ENCODE measurements at regions not wholly inside any gene's neighbourhood (a gene's known extent, or its start where the extent isn't known, plus 50 kb on each side); places are given as distances from the start of the nearest gene placed in this dataset.
A peak's percentile ranks its signal among the peaks of the same experiment; 100 is the strongest.
"Not testable (repeated sequence)": the region's sequence is repeated elsewhere in the genome, so short reads cannot be mapped to it uniquely, and the experiment has no call there.

- Histone ChIP-seq H3K27me3 (ENCODE audit: control insufficient read depth, insufficient read depth, low read length) (no peaks in the 10 kb centered on the region), H3K27ac (ENCODE audit: low read depth, low read length) (no peak overlapping the region), H3K9ac (ENCODE audit: low read depth, low read length) (no peak overlapping the region), H3K9me3 (ENCODE audit: control insufficient read depth, insufficient read depth, low read length) (no peaks in the 10 kb centered on the region), H3K36me3 (ENCODE audit: control insufficient read depth, insufficient read depth, low read length) (no peaks in the 10 kb centered on the region), H3K4me1 (ENCODE audit: control insufficient read depth, insufficient read depth, low read length) (no peaks in the 10 kb centered on the region), H3K4me3 (ENCODE audit: low read depth, low read length) (no peak overlapping the region)
These were observed 140.5 kb upstream of the TNP1 start for GRCh38 chr2:217000406-217000805.

- Histone ChIP-seq H3K36me3 (ENCODE audit: control insufficient read depth, insufficient read depth, low read length) (no peaks in the 10 kb centered on the region), H3K27me3 (ENCODE audit: control insufficient read depth, insufficient read depth, low read length) (no peaks in the 10 kb centered on the region), H3K9ac (ENCODE audit: low read depth, low read length) (no peak overlapping the region), H3K9me3 (ENCODE audit: control insufficient read depth, insufficient read depth, low read length) (no peaks in the 10 kb centered on the region), H3K4me3 (ENCODE audit: low read depth, low read length) (no peak overlapping the region), H3K4me1 (ENCODE audit: control insufficient read depth, insufficient read depth, low read length) (no peaks in the 10 kb centered on the region), H3K27ac (ENCODE audit: low read depth, low read length) (no peak overlapping the region)
These were observed 136.5 kb upstream of the TNP1 start for GRCh38 chr2:216996279-216996845.

- no peaks in the 10 kb centered on the region for H3K9me3 ChIP-seq (ENCODE audit: control insufficient read depth, insufficient read depth, low read length)
- H3K27me3 ChIP-seq (ENCODE audit: control insufficient read depth, insufficient read depth, low read length) = no peaks in the 10 kb centered on the region
- H3K4me3 ChIP-seq (ENCODE audit: low read depth, low read length) = no peak overlapping the region
- H3K27ac ChIP-seq (ENCODE audit: low read depth, low read length) = no peak overlapping the region
- no peak overlapping the region for H3K9ac ChIP-seq (ENCODE audit: low read depth, low read length)
- no peaks in the 10 kb centered on the region for H3K36me3 ChIP-seq (ENCODE audit: control insufficient read depth, insufficient read depth, low read length)
- H3K4me1 ChIP-seq (ENCODE audit: control insufficient read depth, insufficient read depth, low read length) = no peaks in the 10 kb centered on the region
These were observed 134.5 kb upstream of the TNP1 start for GRCh38 chr2:216994353-216994854.

- Histone ChIP-seq H3K4me3 (ENCODE audit: low read depth, low read length) (no peak overlapping the region), H3K9me3 (ENCODE audit: control insufficient read depth, insufficient read depth, low read length) (no peaks in the 10 kb centered on the region), H3K27me3 (ENCODE audit: control insufficient read depth, insufficient read depth, low read length) (no peaks in the 10 kb centered on the region), H3K4me1 (ENCODE audit: control insufficient read depth, insufficient read depth, low read length) (no peaks in the 10 kb centered on the region), H3K9ac (ENCODE audit: low read depth, low read length) (no peak overlapping the region), H3K36me3 (ENCODE audit: control insufficient read depth, insufficient read depth, low read length) (no peaks in the 10 kb centered on the region), H3K27ac (ENCODE audit: low read depth, low read length) (no peak overlapping the region)
These were observed 132.3 kb upstream of the TNP1 start for GRCh38 chr2:216992056-216992675.

- H3K36me3 ChIP-seq (ENCODE audit: control insufficient read depth, insufficient read depth, low read length) = no peaks in the 10 kb centered on the region
- no peak overlapping the region for H3K9ac ChIP-seq (ENCODE audit: low read depth, low read length)
- H3K27ac ChIP-seq (ENCODE audit: low read depth, low read length) = no peak overlapping the region
- no peak overlapping the region for H3K4me3 ChIP-seq (ENCODE audit: low read depth, low read length)
- H3K27me3 ChIP-seq (ENCODE audit: control insufficient read depth, insufficient read depth, low read length) = no peaks in the 10 kb centered on the region
- H3K9me3 ChIP-seq (ENCODE audit: control insufficient read depth, insufficient read depth, low read length) = no peaks in the 10 kb centered on the region
- no peaks in the 10 kb centered on the region for H3K4me1 ChIP-seq (ENCODE audit: control insufficient read depth, insufficient read depth, low read length)
These were observed 131.7 kb upstream of the TNP1 start for GRCh38 chr2:216991563-216991962.

GRCh38 chr2:216989340-216990129 is 129.7 kb upstream of the TNP1 start:
- peaks cover 3% of the 10 kb centered on the region; the same call in 1 of the 2 replicates for H3K4me1 ChIP-seq (ENCODE audit: control insufficient read depth, insufficient read depth, low read length)

GRCh38 chr2:216987252-216987821 is 127.5 kb upstream of the TNP1 start:
- no peaks in the 10 kb centered on the region for H3K9me3 ChIP-seq (ENCODE audit: control insufficient read depth, insufficient read depth, low read length)
- no peaks in the 10 kb centered on the region for H3K27me3 ChIP-seq (ENCODE audit: control insufficient read depth, insufficient read depth, low read length)
- no peak overlapping the region for H3K9ac ChIP-seq (ENCODE audit: low read depth, low read length)

More at GRCh38 chr2:216989340-216990129, 129.7 kb upstream of the TNP1 start:
- H3K9ac ChIP-seq (ENCODE audit: low read depth, low read length) = no peak overlapping the region
- H3K9me3 ChIP-seq (ENCODE audit: control insufficient read depth, insufficient read depth, low read length) = no peaks in the 10 kb centered on the region
- no peak overlapping the region for H3K4me3 ChIP-seq (ENCODE audit: low read depth, low read length)
- H3K27ac ChIP-seq (ENCODE audit: low read depth, low read length) = no peak overlapping the region
- H3K36me3 ChIP-seq (ENCODE audit: control insufficient read depth, insufficient read depth, low read length) = no peaks in the 10 kb centered on the region
- no peaks in the 10 kb centered on the region for H3K27me3 ChIP-seq (ENCODE audit: control insufficient read depth, insufficient read depth, low read length)

GRCh38 chr2:216985658-216986141 is 125.8 kb upstream of the TNP1 start:
- Histone ChIP-seq H3K27me3 (ENCODE audit: control insufficient read depth, insufficient read depth, low read length) (no peaks in the 10 kb centered on the region), H3K4me3 (ENCODE audit: low read depth, low read length) (no peak overlapping the region), H3K9ac (ENCODE audit: low read depth, low read length) (no peak overlapping the region), H3K36me3 (ENCODE audit: control insufficient read depth, insufficient read depth, low read length) (no peaks in the 10 kb centered on the region), H3K9me3 (ENCODE audit: control insufficient read depth, insufficient read depth, low read length) (no peaks in the 10 kb centered on the region), H3K27ac (ENCODE audit: low read depth, low read length) (peak overlapping the region; percentile 59), H3K4me1 (ENCODE audit: control insufficient read depth, insufficient read depth, low read length) (peaks cover 3% of the 10 kb centered on the region; the same call in 1 of the 2 replicates)

More at GRCh38 chr2:216987252-216987821, 127.5 kb upstream of the TNP1 start:
- Histone ChIP-seq H3K4me1 (ENCODE audit: control insufficient read depth, insufficient read depth, low read length) (peaks cover 3% of the 10 kb centered on the region; the same call in 1 of the 2 replicates), H3K4me3 (ENCODE audit: low read depth, low read length) (no peak overlapping the region), H3K36me3 (ENCODE audit: control insufficient read depth, insufficient read depth, low read length) (no peaks in the 10 kb centered on the region), H3K27ac (ENCODE audit: low read depth, low read length) (no peak overlapping the region)

GRCh38 chr2:216984937-216985336 is 125.1 kb upstream of the TNP1 start:
- Histone ChIP-seq H3K4me1 (ENCODE audit: control insufficient read depth, insufficient read depth, low read length) (peaks cover 3% of the 10 kb centered on the region; the same call in 1 of the 2 replicates), H3K4me3 (ENCODE audit: low read depth, low read length) (no peak overlapping the region), H3K27ac (ENCODE audit: low read depth, low read length) (no peak overlapping the region), H3K9ac (ENCODE audit: low read depth, low read length) (no peak overlapping the region), H3K36me3 (ENCODE audit: control insufficient read depth, insufficient read depth, low read length) (no peaks in the 10 kb centered on the region), H3K9me3 (ENCODE audit: control insufficient read depth, insufficient read depth, low read length) (no peaks in the 10 kb centered on the region), H3K27me3 (ENCODE audit: control insufficient read depth, insufficient read depth, low read length) (no peaks in the 10 kb centered on the region)

GRCh38 chr2:216981951-216982350 is 122.1 kb upstream of the TNP1 start:
- H3K27me3 ChIP-seq (ENCODE audit: control insufficient read depth, insufficient read depth, low read length); H3K27ac ChIP-seq (ENCODE audit: low read depth, low read length); H3K36me3 ChIP-seq (ENCODE audit: control insufficient read depth, insufficient read depth, low read length); H3K4me3 ChIP-seq (ENCODE audit: low read depth, low read length); H3K9me3 ChIP-seq (ENCODE audit: control insufficient read depth, insufficient read depth, low read length); H3K9ac ChIP-seq (ENCODE audit: low read depth, low read length); H3K4me1 ChIP-seq (ENCODE audit: control insufficient read depth, insufficient read depth, low read length): not testable (repeated sequence)
